ENCODE measurements at regions not wholly inside any gene's neighbourhood (a gene's known extent, or its start where the extent isn't known, plus 50 kb on each side); places are given as distances from the start of the nearest gene placed in this dataset.

GRCh38 chrX:65253817-65254216 is 277.6 kb upstream of the ZC4H2 start:
- H3K4me1 ChIP-seq: no peaks in the 10 kb centered on the region
- H3K36me3 ChIP-seq: no peaks in the 10 kb centered on the region
- intact Hi-C loops (cut with DNase I; ENCODE audit: low total_unique reads): no loop called here
- H3K27ac ChIP-seq: no peak overlapping the region
- H3K27me3 ChIP-seq: no peaks in the 10 kb centered on the region
- DNase-seq: no peak
- WGBS, 5 donors: 75 to 95% (median 90%) methylated on average over 6 of the region's 6 CpGs
- no peak overlapping the region for H3K4me3 ChIP-seq
- TF ChIP-seq POLR2A (IDR thresholded peaks at IDR 0.05): no peak
- no peak for TF ChIP-seq EP300 (IDR thresholded peaks at IDR 0.05)
- TF ChIP-seq CTCF (IDR thresholded peaks at IDR 0.05): no peak
- TF ChIP-seq POLR2AphosphoS5 (IDR thresholded peaks at IDR 0.05): no peak
- peaks cover 0 to 20% (median 2%) of the 10 kb centered on the region in 4 donors for H3K9me3 ChIP-seq

GRCh38 chrX:65241059-65241721 is 264.9 kb upstream of the ZC4H2 start:
- no peak overlapping the region for H3K27ac ChIP-seq
- H3K4me1 ChIP-seq: no peaks in the 10 kb centered on the region
- 57 to 76% (median 63%) methylated on average over 2 to 4 of the region's 4 CpGs for WGBS, 5 donors
- no peaks in the 10 kb centered on the region for H3K27me3 ChIP-seq
- DNase-seq: no peak
- peaks cover 0 to 41% (median 27%) of the 10 kb centered on the region in 4 donors for H3K9me3 ChIP-seq
- no peaks in the 10 kb centered on the region for H3K36me3 ChIP-seq
- H3K4me3 ChIP-seq: no peak overlapping the region
- intact Hi-C loops (cut with DNase I; ENCODE audit: low total_unique reads): no loop called here
- no peak for TF ChIP-seq POLR2A (IDR thresholded peaks at IDR 0.05)
- no peak for TF ChIP-seq EP300 (IDR thresholded peaks at IDR 0.05)
- no peak for TF ChIP-seq POLR2AphosphoS5 (IDR thresholded peaks at IDR 0.05)

- Histone ChIP-seq H3K9me3 (no peaks in the 10 kb centered on the region), H3K4me3 (no peak overlapping the region), H3K27me3 (no peaks in the 10 kb centered on the region), H3K36me3 (no peaks in the 10 kb centered on the region), H3K27ac (no peak overlapping the region), H3K4me1 (peaks cover 0 to 8% (median 0%) of the 10 kb centered on the region in 4 donors)
- DNase-seq: peak in 1 of 2 donors; percentile 67
- TF ChIP-seq EP300 (IDR thresholded peaks at IDR 0.05): no peak
- TF ChIP-seq POLR2A (IDR thresholded peaks at IDR 0.05): no peak
- no peak for TF ChIP-seq CTCF (IDR thresholded peaks at IDR 0.05)
- TF ChIP-seq POLR2AphosphoS5 (IDR thresholded peaks at IDR 0.05): no peak
- 40 to 67% (median 60%) methylated on average over 1 to 3 of the region's 3 CpGs for WGBS, 5 donors
- intact Hi-C loops (cut with DNase I; ENCODE audit: low total_unique reads): no loop called here
Measured at GRCh38 chrX:65203545-65203944, 227.3 kb upstream of the ZC4H2 start.

- Histone ChIP-seq H3K27ac (peak overlapping the region in 3 of 5 donors; percentile 23 to 48 (median 37)), H3K4me1 (peaks cover 0 to 9% (median 3%) of the 10 kb centered on the region in 4 donors), H3K36me3 (no peaks in the 10 kb centered on the region), H3K27me3 (no peaks in the 10 kb centered on the region), H3K9me3 (no peaks in the 10 kb centered on the region), H3K4me3 (peak overlapping the region in 1 of 4 donors; percentile 7)
- TF ChIP-seq CTCF (IDR thresholded peaks at IDR 0.05) (peak in 4 of 7 experiments; percentile 12 to 27 (median 13)), POLR2A (IDR thresholded peaks at IDR 0.05) (no peak), POLR2AphosphoS5 (IDR thresholded peaks at IDR 0.05) (peak in 1 of 3 donors; percentile 20), EP300 (IDR thresholded peaks at IDR 0.05) (no peak)
- intact Hi-C loops (cut with DNase I; ENCODE audit: low total_unique reads): no loop called here
- peak; percentile 70 to 80 for DNase-seq
- WGBS, 5 donors: 5 to 22% (median 12%) methylated on average over 11 to 14 of the region's 14 CpGs
Measured at GRCh38 chrX:65196758-65197360, 220.6 kb upstream of the ZC4H2 start.
